GM21723 (cell line): ENCODE measurements at regions not wholly inside any gene's neighbourhood (a gene's known extent, or its start where the extent isn't known, plus 50 kb on each side); places are given as distances from the start of the nearest gene placed in this dataset.
"Not testable (repeated sequence)": the region's sequence is repeated elsewhere in the genome, so short reads cannot be mapped to it uniquely, and the experiment has no call there.

Experiments used
- ATAC-seq: cut with Tn5 transposase; IDR thresholded peaks from one replicate; pipeline ENCODE4 v1.9.1; 2021; ENCODE audit warnings: mild to moderate bottlenecking, moderate library complexity; ENCODE audit not compliant: unreplicated experiment

- ATAC-seq, result no peak
Measured at GRCh38 chr12:116360579-116361413, 83.3 kb upstream of the MED13L start.

GRCh38 chr12:116361414-116362223, 84.1 kb upstream of the MED13L start:
- ATAC-seq, result no peak

GRCh38 chr12:116365114-116365513, 87.6 kb upstream of the MED13L start:
- ATAC-seq, result no peak

GRCh38 chr12:116365606-116366455, 88.3 kb upstream of the MED13L start:
- no peak for ATAC-seq

- no peak for ATAC-seq
Measured at GRCh38 chr12:116366456-116366776, 88.9 kb upstream of the MED13L start.

GRCh38 chr12:116366824-116367223, 89.3 kb upstream of the MED13L start:
- no peak for ATAC-seq

GRCh38 chr12:116368196-116369194, 91.0 kb upstream of the MED13L start:
- no peak for ATAC-seq

GRCh38 chr12:116370004-116370404, 92.5 kb upstream of the MED13L start:
- ATAC-seq, result no peak

GRCh38 chr12:116370886-116371580, 93.5 kb upstream of the MED13L start:
- no peak for ATAC-seq

GRCh38 chr12:116372815-116373214, 95.3 kb upstream of the MED13L start:
- ATAC-seq, result no peak

- ATAC-seq, result no peak
Measured at GRCh38 chr12:116373572-116374206, 96.2 kb upstream of the MED13L start.

- no peak for ATAC-seq
Measured at GRCh38 chr12:116374207-116374606, 96.7 kb upstream of the MED13L start.

- ATAC-seq, result no peak
Measured at GRCh38 chr12:116375278-116375842, 97.9 kb upstream of the MED13L start.

- no peak for ATAC-seq
Measured at GRCh38 chr12:116376354-116377193, 99.1 kb upstream of the MED13L start.

- not testable (repeated sequence) for ATAC-seq
Measured at GRCh38 chr12:116377194-116377571, 99.7 kb upstream of the MED13L start.

GRCh38 chr12:116378002-116378401, 100.5 kb upstream of the MED13L start:
- ATAC-seq, result no peak

GRCh38 chr12:116380108-116380507, 102.6 kb upstream of the MED13L start:
- ATAC-seq, result no peak

GRCh38 chr12:116380740-116381139, 103.2 kb upstream of the MED13L start:
- not testable (repeated sequence) for ATAC-seq
